ENCODE measurements at regions not wholly inside any gene's neighbourhood (a gene's known extent, or its start where the extent isn't known, plus 50 kb on each side); places are given as distances from the start of the nearest gene placed in this dataset.

GRCh38 chr10:55091691-55092328 lies 290.8 kb upstream of the PCDH15 start:
- Histone ChIP-seq H2AFZ (ENCODE audit: insufficient read depth, low read length, poor library complexity) (no peak overlapping the region), H3K23ac (ENCODE audit: low read length) (no peak overlapping the region), H3K4me2 (ENCODE audit: low read length) (no peak overlapping the region), H3K79me1 (ENCODE audit: low read length) (no peaks in the 10 kb centered on the region), H4K91ac (ENCODE audit: low read depth, low read length) (no peak overlapping the region), H3K27me3 (ENCODE audit: insufficient read depth, low read length) (no peaks in the 10 kb centered on the region), H2AK5ac (ENCODE audit: low read length) (no peak overlapping the region), H2BK12ac (ENCODE audit: low read length) (no peak overlapping the region), H3K79me2 (ENCODE audit: control insufficient read depth, insufficient read depth, low read length, poor library complexity) (no peaks in the 10 kb centered on the region), H3K18ac (ENCODE audit: low read length) (no peak overlapping the region), H4K8ac (ENCODE audit: low read depth, low read length) (no peak overlapping the region), H3K27ac (ENCODE audit: low read depth, low read length) (no peak overlapping the region), H3K36me3 (ENCODE audit: control insufficient read depth in 1 of 2, insufficient read depth in 2 of 2, low read length in 2 of 2) (no peaks in the 10 kb centered on the region), H3K4ac (ENCODE audit: low read depth, low read length) (no peak overlapping the region), H3K9ac (ENCODE audit: low read length) (no peak overlapping the region), H2BK5ac (ENCODE audit: low read depth, low read length, poor library complexity) (no peak overlapping the region), H4K12ac (ENCODE audit: low read depth, low read length) (no peak overlapping the region), H3K4me1 (ENCODE audit: control insufficient read depth in 1 of 2, insufficient read depth in 2 of 2, low read length in 2 of 2) (no peaks in the 10 kb centered on the region), H3K9me3 (ENCODE audit: insufficient read depth, low read depth, low read length) (no peaks in the 10 kb centered on the region), H3K4me3 (ENCODE audit: low read depth, low read length) (no peak overlapping the region), H3K14ac (ENCODE audit: low read length) (no peak overlapping the region), H2BK120ac (ENCODE audit: insufficient read depth, low read length, poor library complexity) (no peak overlapping the region)
- peak in 1 of 2 donors; percentile 28 for DNase-seq
- no CpG with 5 or more reads among the region's 1 CpG for WGBS (ENCODE audit: extremely low coverage, insufficient coverage, insufficient read length)

GRCh38 chr10:55078121-55078520 lies 277.1 kb upstream of the PCDH15 start:
- no peaks in the 10 kb centered on the region for H3K4me1 ChIP-seq (ENCODE audit: control insufficient read depth in 1 of 2, insufficient read depth in 2 of 2, low read length in 2 of 2)
- H3K18ac ChIP-seq (ENCODE audit: low read length): no peak overlapping the region
- WGBS (ENCODE audit: extremely low coverage, insufficient coverage, insufficient read length): no CpG with 5 or more reads among the region's 1 CpG
- H2BK12ac ChIP-seq (ENCODE audit: low read length): no peak overlapping the region
- H3K4me3 ChIP-seq (ENCODE audit: low read depth, low read length): no peak overlapping the region
- no peak overlapping the region for H2AK5ac ChIP-seq (ENCODE audit: low read length)
- H2AFZ ChIP-seq (ENCODE audit: insufficient read depth, low read length, poor library complexity): no peak overlapping the region
- no peak overlapping the region for H2BK120ac ChIP-seq (ENCODE audit: insufficient read depth, low read length, poor library complexity)
- no peak overlapping the region for H3K23ac ChIP-seq (ENCODE audit: low read length)
- H3K27me3 ChIP-seq (ENCODE audit: insufficient read depth, low read length): no peaks in the 10 kb centered on the region
- H3K4me2 ChIP-seq (ENCODE audit: low read length): no peak overlapping the region
- no peak overlapping the region for H4K12ac ChIP-seq (ENCODE audit: low read depth, low read length)
- H3K27ac ChIP-seq (ENCODE audit: low read depth, low read length): no peak overlapping the region
- no peak overlapping the region for H3K4ac ChIP-seq (ENCODE audit: low read depth, low read length)
- H3K9me3 ChIP-seq (ENCODE audit: insufficient read depth, low read depth, low read length): peaks cover 2% of the 10 kb centered on the region
- no peaks in the 10 kb centered on the region for H3K79me1 ChIP-seq (ENCODE audit: low read length)
- DNase-seq: no peak
- H3K36me3 ChIP-seq (ENCODE audit: control insufficient read depth in 1 of 2, insufficient read depth in 2 of 2, low read length in 2 of 2): no peaks in the 10 kb centered on the region
- no peak overlapping the region for H4K8ac ChIP-seq (ENCODE audit: low read depth, low read length)
- no peak overlapping the region for H2BK5ac ChIP-seq (ENCODE audit: low read depth, low read length, poor library complexity)
- H3K79me2 ChIP-seq (ENCODE audit: control insufficient read depth, insufficient read depth, low read length, poor library complexity): no peaks in the 10 kb centered on the region
- no peak overlapping the region for H3K9ac ChIP-seq (ENCODE audit: low read length)
- H4K91ac ChIP-seq (ENCODE audit: low read depth, low read length): no peak overlapping the region
- H3K14ac ChIP-seq (ENCODE audit: low read length): no peak overlapping the region

- H2AFZ ChIP-seq (ENCODE audit: insufficient read depth, low read length, poor library complexity): no peak overlapping the region
- no peak overlapping the region for H4K91ac ChIP-seq (ENCODE audit: low read depth, low read length)
- no peak overlapping the region for H2BK12ac ChIP-seq (ENCODE audit: low read length)
- WGBS (ENCODE audit: extremely low coverage, insufficient coverage, insufficient read length): no CpG with 5 or more reads among the region's 1 CpG
- no peaks in the 10 kb centered on the region for H3K4me1 ChIP-seq (ENCODE audit: control insufficient read depth in 1 of 2, insufficient read depth in 2 of 2, low read length in 2 of 2)
- no peak overlapping the region for H2AK5ac ChIP-seq (ENCODE audit: low read length)
- H3K18ac ChIP-seq (ENCODE audit: low read length): no peak overlapping the region
- H3K4me3 ChIP-seq (ENCODE audit: low read depth, low read length): no peak overlapping the region
- no peak overlapping the region for H4K8ac ChIP-seq (ENCODE audit: low read depth, low read length)
- no peaks in the 10 kb centered on the region for H3K27me3 ChIP-seq (ENCODE audit: insufficient read depth, low read length)
- no peak overlapping the region for H3K4ac ChIP-seq (ENCODE audit: low read depth, low read length)
- no peaks in the 10 kb centered on the region for H3K36me3 ChIP-seq (ENCODE audit: control insufficient read depth in 1 of 2, insufficient read depth in 2 of 2, low read length in 2 of 2)
- H2BK5ac ChIP-seq (ENCODE audit: low read depth, low read length, poor library complexity): no peak overlapping the region
- H4K12ac ChIP-seq (ENCODE audit: low read depth, low read length): no peak overlapping the region
- no peak for DNase-seq
- H3K27ac ChIP-seq (ENCODE audit: low read depth, low read length): no peak overlapping the region
- no peak overlapping the region for H3K9ac ChIP-seq (ENCODE audit: low read length)
- H2BK120ac ChIP-seq (ENCODE audit: insufficient read depth, low read length, poor library complexity): no peak overlapping the region
- no peaks in the 10 kb centered on the region for H3K9me3 ChIP-seq (ENCODE audit: insufficient read depth, low read depth, low read length)
- no peaks in the 10 kb centered on the region for H3K79me1 ChIP-seq (ENCODE audit: low read length)
- H3K14ac ChIP-seq (ENCODE audit: low read length): no peak overlapping the region
- no peak overlapping the region for H3K4me2 ChIP-seq (ENCODE audit: low read length)
- no peaks in the 10 kb centered on the region for H3K79me2 ChIP-seq (ENCODE audit: control insufficient read depth, insufficient read depth, low read length, poor library complexity)
- H3K23ac ChIP-seq (ENCODE audit: low read length): no peak overlapping the region
These were observed 264.2 kb upstream of the PCDH15 start for GRCh38 chr10:55065185-55065584.

- no peak overlapping the region for H2AK5ac ChIP-seq (ENCODE audit: low read length)
These were observed 262.8 kb upstream of the PCDH15 start for GRCh38 chr10:55063811-55064210.

More at GRCh38 chr10:55063811-55064210, 262.8 kb upstream of the PCDH15 start:
- H3K27ac ChIP-seq (ENCODE audit: low read depth, low read length): no peak overlapping the region
- no peak overlapping the region for H2AFZ ChIP-seq (ENCODE audit: insufficient read depth, low read length, poor library complexity)
- no peaks in the 10 kb centered on the region for H3K9me3 ChIP-seq (ENCODE audit: insufficient read depth, low read depth, low read length)
- H3K4me1 ChIP-seq (ENCODE audit: control insufficient read depth in 1 of 2, insufficient read depth in 2 of 2, low read length in 2 of 2): no peaks in the 10 kb centered on the region
- no peak overlapping the region for H4K8ac ChIP-seq (ENCODE audit: low read depth, low read length)
- no peak overlapping the region for H3K9ac ChIP-seq (ENCODE audit: low read length)
- H3K4me3 ChIP-seq (ENCODE audit: low read depth, low read length): no peak overlapping the region
- H3K36me3 ChIP-seq (ENCODE audit: control insufficient read depth in 1 of 2, insufficient read depth in 2 of 2, low read length in 2 of 2): no peaks in the 10 kb centered on the region
- no peaks in the 10 kb centered on the region for H3K79me1 ChIP-seq (ENCODE audit: low read length)
- H3K23ac ChIP-seq (ENCODE audit: low read length): no peak overlapping the region
- DNase-seq: peak in 1 of 2 donors; percentile 11
- no peaks in the 10 kb centered on the region for H3K27me3 ChIP-seq (ENCODE audit: insufficient read depth, low read length)
- no peak overlapping the region for H3K4me2 ChIP-seq (ENCODE audit: low read length)
- H2BK5ac ChIP-seq (ENCODE audit: low read depth, low read length, poor library complexity): no peak overlapping the region
- no peak overlapping the region for H3K14ac ChIP-seq (ENCODE audit: low read length)
- H3K18ac ChIP-seq (ENCODE audit: low read length): no peak overlapping the region
- no peak overlapping the region for H2BK120ac ChIP-seq (ENCODE audit: insufficient read depth, low read length, poor library complexity)
- no peak overlapping the region for H2BK12ac ChIP-seq (ENCODE audit: low read length)
- H4K12ac ChIP-seq (ENCODE audit: low read depth, low read length): no peak overlapping the region
- no peak overlapping the region for H3K4ac ChIP-seq (ENCODE audit: low read depth, low read length)
- no peaks in the 10 kb centered on the region for H3K79me2 ChIP-seq (ENCODE audit: control insufficient read depth, insufficient read depth, low read length, poor library complexity)
- no peak overlapping the region for H4K91ac ChIP-seq (ENCODE audit: low read depth, low read length)

Data from trophoblast cell (in vitro differentiated cells and primary cell).